HPDE6-E6E7 (cell line): ENCODE measurements at regions not wholly inside any gene's neighbourhood (a gene's known extent, or its start where the extent isn't known, plus 50 kb on each side); places are given as distances from the start of the nearest gene placed in this dataset.
"Not testable (repeated sequence)": the region's sequence is repeated elsewhere in the genome, so short reads cannot be mapped to it uniquely, and the experiment has no call there.

ENCODE experiments used
- DNase-seq: peaks from one replicate; pipeline ENCODE4 v3.0.0; 2011; ENCODE audit warnings: missing footprints; ENCODE audit errors: extremely low spot score

DNA sequence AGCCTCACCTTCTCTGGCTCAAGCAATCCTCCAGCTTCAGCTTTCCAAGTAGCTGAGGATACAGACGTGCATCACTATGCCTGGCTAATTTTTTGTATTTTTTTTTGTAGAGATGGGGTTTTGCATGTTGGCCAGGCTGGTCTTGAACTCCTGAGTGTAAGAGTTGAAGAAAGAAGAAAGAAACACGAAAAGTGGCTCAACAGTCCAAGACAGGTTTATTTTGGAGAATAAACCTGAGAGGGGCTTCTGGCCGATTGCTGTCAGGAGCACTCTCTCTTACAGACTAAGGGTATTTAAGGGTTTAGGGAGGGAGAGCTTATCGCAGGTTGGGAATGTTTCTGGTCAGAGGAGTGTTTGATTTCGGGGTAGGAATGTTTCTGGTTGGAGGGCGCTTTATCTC is 75.9 kb downstream of the RRM2 start:
- DNase-seq, result not testable (repeated sequence)

DNA sequence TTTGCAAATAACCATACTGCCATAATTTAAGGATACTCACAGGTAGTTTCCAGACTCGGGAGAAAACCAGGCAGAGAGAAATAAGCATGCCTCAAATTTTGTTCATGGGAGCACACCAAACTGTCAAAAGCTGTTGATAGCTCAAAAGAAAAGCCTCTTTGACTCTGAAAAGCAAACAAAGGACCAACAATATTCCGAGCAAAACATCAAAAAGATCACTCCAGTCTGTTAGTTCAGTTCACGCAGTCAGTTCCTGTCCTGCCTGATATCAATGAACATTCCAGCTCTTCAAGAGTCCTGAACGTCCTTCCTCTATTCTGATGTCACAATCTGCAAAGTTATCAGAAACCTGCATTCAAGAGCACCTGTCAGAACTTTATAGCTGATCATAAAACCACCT is 78.7 kb downstream of the RRM2 start:
- no peak for DNase-seq

DNA sequence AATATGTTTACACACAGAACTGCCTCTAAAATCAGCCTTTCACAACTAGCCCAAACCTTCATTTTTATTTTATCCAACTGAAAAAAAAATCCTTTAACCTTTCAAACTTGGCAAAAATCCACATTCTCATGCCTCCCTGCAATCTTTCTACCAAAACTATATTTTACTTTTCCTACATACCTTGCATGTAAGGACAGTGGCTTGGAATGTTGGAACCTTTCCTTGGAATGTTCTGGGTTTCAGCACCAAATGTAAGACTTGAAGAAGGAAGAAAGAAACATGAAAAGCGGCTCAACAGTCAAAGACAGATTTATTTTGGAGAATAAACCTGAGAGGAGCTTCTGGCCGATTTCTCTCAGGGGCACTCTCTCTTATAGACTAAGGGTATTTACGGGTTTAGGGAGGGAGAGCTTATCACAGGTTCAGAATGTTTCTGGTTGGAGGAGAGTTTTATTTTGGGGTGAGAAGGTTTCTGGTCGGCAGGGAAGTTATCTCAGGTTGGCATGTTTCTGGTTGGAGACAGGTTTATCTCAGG is 79.7 kb downstream of the RRM2 start:
- no peak for DNase-seq

- DNase-seq, result no peak
These were observed 82.0 kb downstream of the RRM2 start for GRCh38 chr2:10204326-10205161.

- DNase-seq, result no peak
These were observed 82.6 kb downstream of the RRM2 start for GRCh38 chr2:10205162-10205475.

GRCh38 chr2:10208736-10209135 is 86.2 kb downstream of the RRM2 start:
- DNase-seq, result peak; percentile 60

DNA sequence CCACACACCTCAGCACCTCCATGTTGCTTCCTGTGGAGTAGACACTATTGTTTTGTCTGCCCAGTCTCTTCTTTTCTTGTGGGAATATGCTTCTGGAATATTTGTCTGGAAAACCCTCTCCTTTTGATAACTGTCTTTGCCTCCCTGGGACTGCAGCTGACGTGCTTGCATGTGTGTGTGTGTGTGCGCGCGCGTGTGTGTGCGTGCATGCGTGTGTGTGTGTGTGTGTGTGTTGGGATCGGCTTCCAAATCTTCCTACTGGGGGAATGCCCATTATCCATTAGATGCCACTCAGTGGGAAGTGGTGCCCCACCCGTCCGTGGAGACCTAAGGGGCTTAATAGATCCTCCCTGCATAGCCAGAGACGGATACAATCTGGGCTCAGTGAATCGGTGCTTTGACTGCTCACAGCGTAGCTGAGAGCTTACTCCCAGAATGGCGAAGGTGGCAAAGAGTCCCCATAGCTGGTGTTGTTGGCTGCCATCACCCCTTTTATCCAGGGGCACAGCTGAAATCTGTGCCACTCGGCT is 86.9 kb downstream of the RRM2 start:
- DNase-seq, result no peak

DNA sequence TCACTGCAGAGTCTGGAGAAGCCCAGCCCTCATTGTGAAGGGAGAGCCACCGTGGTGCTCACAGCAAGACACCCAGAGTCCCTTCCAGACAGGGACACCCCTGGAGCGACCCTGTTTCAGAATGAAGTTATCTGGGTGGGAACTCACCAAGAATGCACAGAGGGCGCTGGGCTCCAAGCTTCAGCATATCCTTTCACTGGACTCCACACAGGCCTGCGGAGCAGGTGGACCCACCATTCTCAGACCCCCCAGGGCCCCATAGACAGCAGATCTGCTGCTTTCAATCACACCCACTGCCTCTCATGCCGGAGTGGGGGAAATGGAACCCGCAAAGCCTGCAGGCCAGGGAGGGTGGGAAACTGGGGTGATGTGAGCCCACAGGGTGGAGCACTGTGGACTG is 87.8 kb downstream of the RRM2 start:
- no peak for DNase-seq

GRCh38 chr2:10211844-10212422 is 89.4 kb downstream of the RRM2 start:
- DNase-seq, result no peak

- no peak for DNase-seq
These were observed 89.9 kb upstream of the HPCAL1 start for GRCh38 chr2:10212827-10213226.

DNA sequence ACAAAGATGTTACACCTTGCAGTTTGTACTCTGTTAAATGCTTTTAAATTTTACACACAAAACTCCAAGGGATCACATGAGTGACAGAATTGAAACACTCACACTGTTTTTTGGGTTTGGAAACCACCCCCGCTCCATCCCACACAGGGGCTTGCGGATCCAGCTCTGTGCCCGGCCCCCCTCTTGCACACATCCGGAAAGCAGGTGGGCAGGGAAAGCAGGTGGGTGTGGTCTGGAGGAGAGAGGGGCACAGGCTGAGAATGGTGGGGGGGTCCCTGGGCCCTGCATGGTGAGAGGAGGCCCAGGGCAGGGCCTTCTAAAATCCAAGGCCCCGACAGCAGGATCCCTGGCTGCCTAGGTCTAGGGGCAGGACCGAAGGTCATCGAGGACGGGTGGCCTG is 88.5 kb upstream of the HPCAL1 start:
- DNase-seq, result no peak

DNA sequence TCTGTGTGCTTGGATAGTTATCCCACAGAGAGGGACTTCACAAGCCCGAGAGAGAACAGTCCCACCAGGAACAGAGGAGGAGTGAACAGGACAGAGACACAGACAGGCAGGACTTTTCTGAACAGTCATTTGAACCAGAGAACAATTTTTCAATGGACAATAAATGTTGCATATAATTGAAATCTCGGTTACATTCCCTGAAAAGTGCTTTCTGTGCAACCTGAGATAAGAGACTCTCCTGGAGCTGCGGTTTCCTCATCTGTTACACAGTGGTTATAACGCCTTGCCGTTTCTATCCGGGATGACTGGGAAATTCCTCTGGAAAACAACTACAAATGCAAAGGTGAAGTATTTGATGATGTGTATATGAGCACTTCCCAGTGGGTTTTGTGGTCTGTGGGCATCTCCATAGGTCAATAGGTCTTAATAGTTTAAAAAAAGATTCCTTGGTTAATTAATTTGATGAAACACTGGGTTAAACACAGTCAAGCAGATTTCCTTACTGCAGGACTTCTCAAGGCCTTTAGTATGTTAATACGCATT is 87.2 kb upstream of the HPCAL1 start:
- DNase-seq, result no peak

DNA sequence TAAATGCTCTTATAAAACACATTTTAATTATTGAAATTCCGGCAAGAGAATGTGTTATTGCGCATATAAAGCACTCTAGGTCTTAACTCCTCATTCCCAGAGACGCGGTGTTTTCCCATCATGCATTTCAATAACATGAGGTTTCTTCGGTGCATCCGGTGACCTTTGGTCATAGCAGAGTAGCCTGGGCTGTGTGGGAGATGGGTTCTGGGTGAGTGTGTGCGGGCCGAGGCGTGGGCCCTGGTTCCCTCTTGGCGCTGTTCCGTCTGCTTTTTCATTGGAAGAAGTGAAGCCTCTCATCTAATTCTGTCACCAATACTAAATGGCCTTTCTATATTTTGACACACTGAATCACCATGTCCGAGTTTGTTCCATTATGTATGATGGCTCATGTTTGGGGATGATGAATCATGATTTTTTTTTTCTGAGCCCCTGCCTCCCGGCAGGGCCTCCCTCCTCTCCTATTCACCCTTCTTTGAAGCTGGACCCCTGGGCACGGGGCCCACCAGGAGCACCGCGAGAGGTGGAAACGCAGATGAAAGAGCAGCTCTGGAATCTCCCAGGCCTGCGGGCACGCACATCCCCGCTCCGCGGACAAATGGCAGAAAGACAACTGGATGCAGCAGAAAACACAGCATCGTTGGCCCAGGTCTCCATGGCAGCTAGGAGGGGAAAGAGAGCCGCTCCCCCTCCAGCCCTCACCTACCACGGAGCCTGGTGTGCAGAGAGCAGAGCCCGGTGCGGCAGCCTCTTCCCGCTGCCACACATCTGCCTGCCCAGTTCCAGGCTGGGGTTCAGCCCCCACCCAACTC is 85.8 kb upstream of the HPCAL1 start:
- no peak for DNase-seq

DNA sequence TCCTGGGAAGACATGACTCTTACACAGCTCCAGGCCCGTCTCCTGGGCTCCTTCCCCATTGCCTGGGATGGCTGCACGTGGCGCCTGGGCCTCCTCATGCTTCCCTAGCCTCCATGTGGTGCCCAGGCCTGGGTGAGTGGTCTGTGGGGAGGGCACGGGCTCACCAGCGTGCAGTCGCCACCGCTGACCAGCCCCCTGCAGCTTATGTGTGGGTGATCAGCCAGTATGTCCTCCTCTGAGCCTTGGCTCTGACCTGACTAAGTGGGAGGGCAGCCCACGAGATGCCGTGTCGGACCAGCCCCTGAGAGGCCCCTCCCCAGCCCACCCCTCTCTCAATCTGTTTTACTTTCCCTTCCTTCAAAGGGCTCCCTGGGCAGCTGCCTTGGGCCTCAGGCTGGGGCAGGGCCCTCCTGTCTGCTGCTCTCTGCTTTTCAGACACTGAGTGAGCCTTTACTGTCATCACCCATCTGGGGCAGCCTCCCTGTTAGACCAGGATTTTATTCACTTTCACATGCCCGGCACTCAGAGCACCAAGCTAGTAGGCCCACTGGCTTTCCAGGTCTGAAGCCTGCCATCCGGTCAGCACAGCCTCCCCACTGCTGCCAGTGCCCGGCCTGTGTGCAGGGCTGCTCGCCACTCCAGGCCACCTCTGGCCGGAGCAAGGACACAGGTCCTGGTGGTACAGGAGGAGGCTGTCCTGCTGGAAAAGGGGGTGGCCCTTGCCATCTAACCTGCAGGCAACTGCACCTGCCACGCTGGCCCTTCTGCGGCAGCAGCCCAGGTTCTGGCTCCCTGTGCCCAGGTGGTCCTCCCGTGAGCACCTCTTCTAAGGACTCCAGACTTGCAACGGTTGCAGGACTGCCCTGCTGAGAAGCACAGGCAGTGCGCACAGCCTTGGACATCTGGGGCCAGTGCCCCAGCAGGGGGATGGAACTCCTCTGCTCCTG is 84.9 kb upstream of the HPCAL1 start:
- DNase-seq, result no peak

DNA sequence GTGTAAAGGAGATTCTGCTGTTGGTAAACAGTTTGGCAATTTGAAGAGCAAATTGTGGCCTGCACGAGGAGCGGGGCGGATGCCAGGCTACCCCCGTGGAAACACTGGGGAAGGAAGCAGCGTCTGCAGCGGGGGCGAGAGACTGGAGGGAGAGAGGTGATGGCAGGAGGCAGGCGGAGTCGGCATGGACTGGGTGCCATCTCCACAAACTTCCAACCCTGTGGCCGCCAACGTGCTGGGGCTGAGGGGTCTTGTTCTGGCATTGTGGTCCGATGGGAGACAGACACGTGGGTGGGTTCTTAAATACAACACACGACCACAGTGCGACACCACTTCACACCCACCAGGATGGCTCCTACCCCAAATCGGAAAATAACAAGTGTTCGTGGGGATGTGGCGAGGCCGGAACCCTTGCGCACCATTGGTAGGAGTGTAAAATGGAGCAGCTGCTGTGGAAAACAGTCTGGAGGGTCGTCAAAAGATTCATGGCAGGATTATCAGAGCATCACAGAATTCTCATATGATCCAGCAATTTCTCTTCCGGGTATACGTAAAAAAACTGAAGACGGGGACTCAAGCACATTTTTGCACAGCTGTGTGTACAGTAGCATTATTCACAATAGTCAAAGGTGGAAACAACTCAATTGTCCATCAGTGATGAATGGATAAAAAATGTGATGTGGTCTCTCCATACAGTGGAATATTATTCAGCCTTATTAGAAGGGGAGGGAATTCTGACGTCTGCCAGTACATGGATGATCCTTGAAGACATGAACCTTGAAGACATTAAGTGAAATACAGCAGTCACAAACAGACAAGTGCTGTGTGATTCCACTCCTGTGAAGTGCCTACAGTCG is 82.4 kb upstream of the HPCAL1 start:
- DNase-seq, result no peak

- peak; percentile 13 for DNase-seq
These were observed 81.8 kb upstream of the HPCAL1 start for GRCh38 chr2:10220902-10221391.

GRCh38 chr2:10221443-10221842 is 81.3 kb upstream of the HPCAL1 start:
- DNase-seq, result no peak

GRCh38 chr2:10221976-10222870 is 80.5 kb upstream of the HPCAL1 start:
- no peak for DNase-seq

DNA sequence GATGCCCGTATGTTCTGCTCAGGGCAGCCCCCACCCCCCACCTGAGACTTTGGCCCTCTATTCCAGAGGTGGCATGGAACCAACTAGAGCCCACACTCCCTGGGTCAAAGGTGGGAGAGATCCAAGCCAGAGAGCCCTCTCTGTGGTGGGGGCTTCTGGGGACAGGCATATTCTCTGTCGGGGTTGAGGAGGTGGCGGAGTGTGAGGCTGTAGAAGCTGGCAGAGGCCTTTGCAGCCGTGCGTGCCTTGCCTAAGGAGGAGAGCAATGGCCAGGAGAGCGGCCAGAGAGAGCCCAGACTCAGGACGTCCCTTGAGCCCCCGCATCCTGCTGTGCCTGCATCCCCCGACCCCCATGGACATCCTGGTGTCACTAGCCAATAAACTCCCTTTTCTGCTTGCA is 79.2 kb upstream of the HPCAL1 start:
- no peak for DNase-seq
